ENCODE measurements at regions not wholly inside any gene's neighbourhood (a gene's known extent, or its start where the extent isn't known, plus 50 kb on each side); places are given as distances from the start of the nearest gene placed in this dataset.

GRCh38 chr9:115209601-115210306 is 91.8 kb upstream of the TNC start:
- no peak for DNase-seq

GRCh38 chr9:115210699-115211098 is 92.7 kb upstream of the TNC start:
- DNase-seq, result no peak

- peak in 1 of 3 donors; percentile 79 for DNase-seq
Observed at GRCh38 chr9:115211413-115212124, 93.6 kb upstream of the TNC start.

DNA sequence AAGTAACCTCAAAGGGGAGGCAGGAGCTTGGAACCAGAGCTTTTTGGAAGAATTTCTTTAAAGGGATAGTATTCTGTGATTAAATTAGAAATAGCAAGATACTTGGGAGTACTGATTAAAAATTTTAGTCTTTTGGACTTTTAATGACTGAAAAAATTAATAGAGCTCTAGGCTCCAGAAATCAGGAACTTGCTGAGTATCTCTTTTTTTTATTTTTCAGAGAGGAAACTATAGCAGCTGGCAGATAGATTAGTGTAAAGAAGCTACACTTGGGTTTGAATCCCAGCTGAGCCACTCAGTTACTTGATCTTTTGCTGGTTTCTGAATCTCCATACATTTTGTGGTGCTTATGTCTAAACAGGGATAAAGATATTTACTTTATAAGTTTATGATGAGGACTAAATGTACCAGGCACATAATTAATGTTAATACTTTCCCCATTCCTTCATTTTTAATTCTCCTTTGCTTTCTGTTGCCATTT is 94.2 kb upstream of the TNC start:
- DNase-seq, result no peak

GRCh38 chr9:115212832-115213231 is 94.9 kb upstream of the TNC start:
- DNase-seq, result no peak

DNA sequence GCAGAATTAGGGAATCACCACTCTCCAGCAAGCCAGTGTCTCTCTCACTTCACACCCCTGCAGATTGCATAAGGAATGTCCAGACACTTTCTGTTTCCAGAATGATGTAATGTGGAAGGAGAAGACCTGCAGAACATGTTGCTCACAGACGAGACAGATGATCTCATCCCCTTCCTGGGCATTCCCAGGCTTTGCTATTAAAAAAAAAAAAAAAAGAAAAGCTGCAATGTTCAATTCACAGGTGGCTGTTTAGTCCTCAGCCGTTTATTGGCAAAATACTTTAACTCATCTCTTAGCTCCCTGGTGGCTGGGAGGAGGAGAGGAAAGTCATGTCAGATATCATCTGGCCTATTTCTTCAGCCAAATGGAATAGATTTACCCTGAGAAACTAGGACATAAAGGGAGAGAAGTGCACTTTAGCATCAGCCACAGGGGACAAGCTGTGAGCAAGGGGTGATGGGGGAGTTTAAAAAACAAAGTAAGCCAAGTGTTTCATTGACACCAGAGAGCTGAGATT is 95.9 kb upstream of the TNC start:
- DNase-seq, result peak; percentile 87 to 92 (median 87)

GRCh38 chr9:115216873-115217272 is 98.9 kb upstream of the TNC start:
- no peak for DNase-seq

- peak in 1 of 3 donors; percentile 78 for DNase-seq
Observed at GRCh38 chr9:115220319-115221005, 102.5 kb upstream of the TNC start.

DNA sequence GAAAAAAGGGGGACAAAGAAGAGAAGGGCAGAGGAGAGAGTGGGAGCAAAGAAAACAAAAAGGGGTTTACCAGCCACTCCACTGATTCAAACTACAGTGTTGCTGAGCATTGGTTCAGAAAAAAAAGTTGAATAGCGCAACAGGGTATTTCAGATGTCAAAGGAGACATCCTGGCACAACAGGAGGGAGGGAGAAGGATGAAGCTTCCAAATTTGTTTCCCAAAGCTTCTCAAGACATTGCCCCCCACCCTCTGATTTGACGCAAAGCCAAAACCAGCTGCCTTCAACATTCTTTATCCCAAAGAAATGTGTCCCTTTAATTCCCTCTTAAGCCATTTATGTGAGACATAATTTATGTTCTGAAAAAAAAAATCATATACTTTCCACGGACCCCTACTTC is 105.5 kb upstream of the TNC start:
- DNase-seq, result no peak

DNA sequence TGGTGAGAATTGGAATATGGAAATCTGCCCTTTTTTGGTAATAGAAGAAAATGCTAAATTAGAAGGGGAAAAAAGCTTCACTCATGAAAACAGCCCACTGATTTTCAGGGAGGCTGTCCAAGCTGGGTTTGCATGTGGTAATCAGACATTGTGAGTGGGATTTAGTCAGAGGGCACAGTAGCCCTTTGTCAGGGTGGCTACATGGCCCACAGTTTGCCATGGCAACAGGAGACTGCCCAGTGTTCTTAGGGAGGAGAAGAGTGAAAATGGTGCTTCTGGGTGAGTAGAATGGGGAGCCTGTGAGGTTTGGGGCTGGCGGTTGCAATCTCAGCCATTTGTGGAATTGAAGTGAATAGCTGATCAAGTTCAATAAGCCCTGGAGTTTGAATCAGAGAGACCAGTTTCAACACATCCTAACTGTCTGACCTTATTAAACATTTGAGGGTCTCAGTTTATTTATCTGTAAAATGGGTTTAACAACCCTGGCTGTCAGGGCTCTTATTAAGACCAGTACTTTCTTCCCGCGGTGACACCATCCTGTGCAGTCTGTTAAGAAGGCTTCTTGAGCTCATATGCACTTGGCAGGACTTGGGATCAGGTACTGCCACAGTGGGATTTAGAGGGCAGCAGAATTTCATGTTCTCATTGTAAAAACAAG is 107.6 kb upstream of the TNC start:
- DNase-seq, result no peak

GRCh38 chr9:115226152-115226551 is 108.2 kb upstream of the TNC start:
- DNase-seq, result no peak

GRCh38 chr9:115229496-115229895 is 111.5 kb upstream of the TNC start:
- no peak for DNase-seq

- DNase-seq, result no peak
Observed at GRCh38 chr9:115230924-115231515, 113.1 kb upstream of the TNC start.

DNA sequence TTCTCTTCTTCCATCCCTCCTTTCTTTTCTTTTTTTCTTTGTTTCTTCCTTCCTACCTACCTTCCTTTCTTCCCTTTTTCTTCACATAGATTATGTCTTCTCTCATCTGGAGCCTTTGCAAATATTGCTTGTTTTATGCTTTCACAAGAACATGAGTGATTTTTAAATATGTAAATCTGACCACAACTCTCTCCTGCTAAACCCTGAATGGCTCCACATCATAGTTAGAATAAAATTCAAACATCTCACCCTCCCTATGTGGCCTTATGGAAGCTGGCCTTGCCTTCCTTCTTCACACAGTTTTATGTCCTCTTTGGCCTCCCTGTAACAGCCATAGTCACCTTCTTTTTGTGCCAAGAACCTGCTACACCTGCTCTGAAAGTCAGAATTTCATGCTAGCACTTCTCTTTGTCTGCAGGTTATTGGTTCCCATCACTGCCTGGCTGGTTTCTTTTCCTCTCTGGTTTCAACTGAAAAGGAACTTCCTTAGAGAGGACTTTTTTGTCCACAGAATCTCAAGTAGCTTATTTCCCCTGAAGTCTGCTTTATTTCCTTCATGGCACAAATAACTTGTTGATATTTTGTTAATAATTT is 114.3 kb upstream of the TNC start:
- DNase-seq, result no peak

- DNase-seq, result peak in 1 of 3 donors; percentile 60
Observed at GRCh38 chr9:115234094-115234493, 116.1 kb upstream of the TNC start.

DNA sequence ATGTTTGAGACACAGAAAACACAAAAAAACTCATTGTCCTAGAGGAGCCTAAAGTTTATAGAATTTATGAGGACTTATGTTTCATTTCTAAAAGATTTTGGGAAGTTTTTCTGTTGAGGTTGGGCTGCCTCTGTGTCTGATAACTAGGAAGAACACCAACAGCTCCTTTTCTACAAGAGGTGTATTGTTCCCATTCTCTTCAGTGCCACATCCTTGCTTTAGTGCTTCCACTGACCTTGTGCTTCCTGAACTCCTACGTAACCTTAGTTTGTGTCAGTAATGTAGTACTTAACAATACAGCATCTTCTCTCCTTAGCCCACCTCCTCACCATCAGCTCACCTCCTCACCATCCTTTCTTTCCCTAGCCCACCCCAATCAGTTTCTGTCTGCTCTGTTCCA is 117.3 kb upstream of the TNC start:
- no peak for DNase-seq

DNA sequence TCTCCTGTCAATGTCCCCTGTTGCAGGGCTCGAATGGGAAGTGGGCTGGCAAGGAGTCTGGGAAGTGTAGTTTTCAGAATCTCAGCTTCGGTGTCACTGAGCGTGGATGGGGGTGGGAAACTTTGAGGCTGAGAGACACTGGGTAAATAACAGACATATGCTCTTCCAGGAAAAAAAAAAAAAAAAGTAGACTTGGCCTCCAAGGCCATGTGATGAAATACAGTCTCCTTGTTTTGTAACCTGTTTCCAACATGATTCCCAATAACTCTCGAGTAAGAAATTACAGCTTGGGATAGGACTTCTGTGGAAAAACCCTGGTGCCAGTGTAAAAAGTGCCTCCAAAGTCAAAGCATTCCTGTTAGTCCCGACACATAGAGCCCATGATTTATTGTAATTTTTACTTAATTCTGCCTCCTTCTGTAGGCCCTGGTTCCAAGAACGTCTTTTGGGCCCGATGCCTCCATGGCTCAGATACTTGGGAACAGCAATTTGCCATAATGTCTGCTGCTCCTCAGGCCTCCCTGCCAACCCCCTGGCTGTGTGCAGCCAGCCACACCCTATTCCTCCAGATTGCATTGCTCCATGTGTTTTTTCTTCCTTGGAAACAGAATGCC is 119.5 kb upstream of the TNC start:
- peak; percentile 41 to 79 (median 61) for DNase-seq

DNA sequence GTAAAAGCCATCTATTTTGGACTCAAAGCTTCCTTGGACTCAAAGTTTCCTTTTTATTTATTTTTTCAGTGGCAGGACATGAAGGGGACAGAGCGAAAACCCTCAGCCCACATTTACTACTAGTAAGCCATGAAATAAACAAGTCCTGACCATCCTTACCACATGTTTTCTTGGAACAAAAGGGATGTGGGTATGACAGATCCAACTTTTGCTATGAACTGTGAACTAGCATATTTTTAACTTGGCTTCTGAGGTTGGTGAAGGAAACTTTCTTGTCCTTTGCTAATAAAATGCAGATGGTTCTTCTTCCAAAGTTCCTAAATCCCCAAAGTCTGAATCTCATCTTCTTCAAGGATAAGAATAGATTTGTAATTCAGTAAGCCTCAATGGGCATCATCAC is 122.7 kb upstream of the TNC start:
- no peak for DNase-seq

DNA sequence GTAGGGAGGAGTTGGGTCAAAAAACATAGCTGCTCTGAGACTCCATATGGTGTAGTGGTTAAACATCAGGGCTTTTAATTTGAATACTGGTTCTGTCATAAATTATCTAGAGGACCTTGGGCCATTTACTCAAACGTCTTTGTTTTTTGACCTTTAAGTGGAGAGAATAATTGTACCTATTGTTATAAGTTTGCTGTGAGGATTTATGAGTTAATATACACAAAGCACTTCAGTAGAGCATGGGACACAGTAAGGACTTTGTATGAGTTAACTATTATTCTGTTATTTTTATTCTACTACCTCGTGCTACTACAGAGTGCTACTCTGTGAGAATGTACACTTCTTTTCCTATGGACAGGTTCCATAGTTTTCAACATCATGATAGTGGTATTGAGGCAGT is 123.7 kb upstream of the TNC start:
- no peak for DNase-seq

GRCh38 chr9:115249488-115249887 is 131.5 kb upstream of the TNC start:
- DNase-seq, result no peak

DNA sequence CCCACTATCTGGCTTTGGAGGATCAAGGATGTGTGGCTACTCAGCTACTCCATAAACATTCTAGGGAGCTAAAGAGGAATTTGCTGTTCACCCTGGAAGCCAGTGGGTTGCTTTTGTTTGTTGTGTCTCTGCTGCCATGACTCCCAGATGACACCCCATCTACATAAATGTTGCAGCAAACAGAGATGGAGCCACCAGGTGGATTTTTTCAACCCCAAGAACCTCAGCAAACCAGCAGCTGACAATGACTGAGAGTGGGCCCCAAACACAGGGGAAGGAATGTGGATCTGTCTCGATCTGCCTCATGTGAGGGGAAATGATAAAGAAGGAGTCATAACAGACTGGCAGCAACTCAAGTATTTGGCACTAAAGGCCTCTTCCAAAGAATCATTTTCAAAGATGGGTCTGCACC is 132.7 kb upstream of the TNC start:
- peak in 2 of 3 donors; percentile 26 to 88 for DNase-seq

All from muscle of back (tissue), 3 donors.